GM18870 (cell line): ENCODE measurements at regions not wholly inside any gene's neighbourhood (a gene's known extent, or its start where the extent isn't known, plus 50 kb on each side); places are given as distances from the start of the nearest gene placed in this dataset.

Source experiments
- ATAC-seq: cut with Tn5 transposase; IDR thresholded peaks from one replicate; pipeline ENCODE4 v1.9.1; 2021; ENCODE audit warnings: moderate library complexity; ENCODE audit not compliant: unreplicated experiment

DNA sequence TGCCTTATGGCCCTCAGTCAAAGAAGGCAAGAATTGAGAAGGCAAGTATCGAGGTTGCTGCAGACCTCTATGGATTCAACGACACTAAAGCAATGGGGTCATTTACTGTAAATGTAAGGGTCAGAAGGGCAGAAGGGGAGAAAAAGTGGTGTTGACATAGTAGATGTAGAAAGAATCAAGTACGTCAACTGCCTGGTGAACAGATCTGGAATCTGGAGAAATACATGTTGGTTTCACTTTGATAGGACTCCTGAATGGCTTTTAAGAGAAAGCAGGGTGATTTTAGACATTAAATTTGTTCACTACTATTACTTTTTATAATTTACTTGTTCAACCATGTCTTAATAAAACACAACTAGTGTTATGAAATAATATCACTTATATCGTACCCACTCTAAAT is 81.3 kb upstream of the FSTL5 start:
- ATAC-seq: no peak

DNA sequence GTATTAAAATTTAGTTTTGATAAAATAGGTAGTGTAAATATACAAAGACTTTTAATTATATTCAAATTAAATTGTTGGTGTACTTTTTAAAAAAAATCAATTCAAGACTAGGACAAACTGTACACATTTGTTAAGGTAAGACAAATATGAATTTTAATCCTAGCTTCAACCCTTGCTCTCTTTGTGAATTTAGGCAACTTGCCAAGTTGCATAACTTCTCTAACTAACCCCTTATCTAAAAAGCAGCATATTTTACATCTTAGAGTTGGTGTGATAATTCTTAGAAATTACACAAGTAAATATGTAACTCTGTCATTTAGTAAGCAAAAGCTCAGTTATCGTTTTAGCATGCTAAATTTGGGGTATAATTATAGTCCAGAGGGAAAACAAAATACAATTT is 78.1 kb upstream of the FSTL5 start:
- ATAC-seq: no peak

DNA sequence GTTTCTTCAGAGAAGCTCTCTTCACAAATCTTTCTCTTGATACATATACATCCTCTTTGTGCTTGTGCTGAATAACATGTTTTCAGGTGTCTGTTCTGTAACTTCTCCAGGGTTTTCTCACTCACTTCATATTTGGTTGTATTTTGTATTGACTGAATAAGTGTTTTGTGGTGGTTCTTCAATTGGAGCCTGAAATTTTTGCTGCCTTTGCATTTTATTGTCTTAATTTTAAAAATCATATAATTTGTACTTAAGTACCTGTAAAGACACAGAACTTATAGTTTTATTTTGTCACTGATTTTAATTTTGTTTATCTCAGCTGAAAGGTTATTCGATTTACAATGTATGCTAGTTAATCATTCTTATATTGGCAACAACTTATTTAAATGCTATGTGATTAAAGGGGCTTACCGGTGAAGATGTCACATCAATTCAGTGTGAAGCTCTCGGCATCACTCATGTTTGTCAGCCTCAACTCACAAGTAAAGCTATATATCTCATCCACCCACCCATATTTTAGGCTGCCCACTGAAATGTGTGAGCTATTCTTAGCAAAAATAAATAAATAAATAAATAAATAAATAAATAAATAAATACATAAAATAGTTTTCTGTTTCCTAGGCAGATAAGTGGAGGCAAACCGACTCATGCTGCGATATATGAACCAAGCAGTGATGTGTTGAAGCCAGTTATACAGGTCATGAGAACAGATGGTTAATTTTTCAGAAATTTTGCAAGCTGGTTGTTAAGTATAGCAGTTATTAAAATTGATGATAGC is 76.4 kb upstream of the FSTL5 start:
- no peak for ATAC-seq

DNA sequence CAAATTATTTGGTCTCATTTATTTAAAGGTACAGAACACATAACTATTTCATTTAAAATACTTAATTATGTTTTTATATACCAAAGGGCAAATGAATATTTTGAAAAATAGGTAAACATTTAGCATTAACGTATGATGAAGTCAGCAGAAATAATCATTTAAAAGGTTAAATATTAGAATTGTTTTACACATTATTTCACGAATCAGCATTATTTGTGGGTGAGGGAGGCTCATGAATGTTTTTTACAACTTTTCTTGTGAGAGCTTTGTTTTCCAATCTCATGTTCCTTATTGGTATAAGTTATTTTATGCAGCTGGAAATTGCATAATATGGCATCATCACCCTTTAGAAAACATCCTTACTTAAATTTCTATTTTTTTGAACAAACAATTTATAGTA is 73.9 kb upstream of the FSTL5 start:
- ATAC-seq: no peak

DNA sequence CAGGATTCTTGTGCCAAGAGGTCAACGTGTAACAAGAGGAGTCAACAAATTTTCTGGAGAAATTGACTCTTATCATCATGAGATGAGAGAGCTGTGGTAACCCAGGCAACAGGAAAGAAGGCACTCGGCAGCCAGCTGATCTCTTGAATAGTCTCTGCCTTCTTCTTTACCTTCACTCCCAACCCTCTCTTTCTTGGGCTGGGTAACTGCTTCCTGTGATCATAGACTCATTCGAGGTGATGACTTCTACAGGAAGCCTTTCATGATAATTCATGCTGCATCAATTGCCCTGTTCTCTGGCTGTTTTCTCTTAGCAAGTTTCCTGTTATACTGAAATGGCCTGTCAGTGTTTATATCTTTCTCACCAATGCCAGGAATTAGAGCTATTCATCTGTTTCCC is 70.8 kb upstream of the FSTL5 start:
- ATAC-seq: no peak

DNA sequence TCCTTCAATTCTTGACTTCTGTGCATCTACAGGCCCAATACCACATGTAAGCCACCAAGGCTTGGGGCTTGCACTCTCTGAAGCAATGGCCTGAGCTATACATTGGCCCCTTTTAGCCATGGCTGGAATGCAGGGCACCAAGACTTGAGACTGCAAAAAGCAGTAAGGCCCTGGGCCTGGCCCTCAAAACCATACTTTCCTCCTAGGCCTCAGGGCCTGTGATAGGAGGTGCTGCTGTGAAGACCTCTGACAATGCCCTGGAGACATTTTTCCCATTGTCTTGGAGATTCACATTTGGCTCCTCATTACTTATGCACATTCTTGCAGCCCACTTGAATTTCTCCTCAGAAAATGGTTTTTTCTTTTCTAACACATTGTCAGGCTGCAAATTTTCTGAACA is 68.5 kb upstream of the FSTL5 start:
- ATAC-seq: no peak

- ATAC-seq: no peak
These were observed 65.9 kb upstream of the FSTL5 start for GRCh38 chr4:162229670-162230069.

GRCh38 chr4:162221148-162221547 is 57.3 kb upstream of the FSTL5 start:
- no peak for ATAC-seq
